ENCODE measurements at regions not wholly inside any gene's neighbourhood (a gene's known extent, or its start where the extent isn't known, plus 50 kb on each side); places are given as distances from the start of the nearest gene placed in this dataset.
A peak's percentile ranks its signal among the peaks of the same experiment; 100 is the strongest.
"Not testable (repeated sequence)": the region's sequence is repeated elsewhere in the genome, so short reads cannot be mapped to it uniquely, and the experiment has no call there.

- no peak for DNase-seq
Observed at GRCh38 chr5:68681929-68682328, 411.9 kb upstream of the SLC30A5 start.

- DNase-seq = no peak
Observed at GRCh38 chr5:68682400-68683160, 411.2 kb upstream of the SLC30A5 start.

GRCh38 chr5:68683632-68684036 is 410.2 kb upstream of the SLC30A5 start:
- peak; percentile 94 for DNase-seq

GRCh38 chr5:68685863-68686262 is 408.0 kb upstream of the SLC30A5 start:
- DNase-seq = no peak

GRCh38 chr5:68688547-68688946 is 405.3 kb upstream of the SLC30A5 start:
- DNase-seq = no peak

GRCh38 chr5:68689010-68689409 is 404.8 kb upstream of the SLC30A5 start:
- DNase-seq = no peak

- DNase-seq = not testable (repeated sequence)
Observed at GRCh38 chr5:68691874-68692273, 401.9 kb upstream of the SLC30A5 start.

GRCh38 chr5:68698025-68698940 is 395.5 kb upstream of the SLC30A5 start:
- no peak for DNase-seq

GRCh38 chr5:68699966-68700365 is 393.8 kb upstream of the SLC30A5 start:
- no peak for DNase-seq

- DNase-seq = no peak
Observed at GRCh38 chr5:68707575-68707974, 386.2 kb upstream of the SLC30A5 start.

GRCh38 chr5:68708156-68708841 is 385.5 kb upstream of the SLC30A5 start:
- DNase-seq = no peak

- no peak for DNase-seq
Observed at GRCh38 chr5:68708842-68709170, 385.0 kb upstream of the SLC30A5 start.

GRCh38 chr5:68709239-68709638 is 384.6 kb upstream of the SLC30A5 start:
- DNase-seq = no peak

- no peak for DNase-seq
Observed at GRCh38 chr5:68710514-68710913, 383.3 kb upstream of the SLC30A5 start.

- no peak for DNase-seq
Observed at GRCh38 chr5:68711293-68712200, 382.3 kb upstream of the SLC30A5 start.

- DNase-seq = no peak
Observed at GRCh38 chr5:68714810-68715209, 379.0 kb upstream of the SLC30A5 start.

GRCh38 chr5:68720884-68721610 is 372.8 kb upstream of the SLC30A5 start:
- DNase-seq = no peak

GRCh38 chr5:68722357-68722756 is 371.5 kb upstream of the SLC30A5 start:
- DNase-seq = no peak

GRCh38 chr5:68725905-68726683 is 367.7 kb upstream of the SLC30A5 start:
- DNase-seq = no peak

- DNase-seq = no peak
Observed at GRCh38 chr5:68727931-68728330, 365.9 kb upstream of the SLC30A5 start.

GRCh38 chr5:68729678-68730077 is 364.1 kb upstream of the SLC30A5 start:
- DNase-seq = no peak

Data from amniotic stem cell (primary cell).